ENCODE measurements at regions not wholly inside any gene's neighbourhood (a gene's known extent, or its start where the extent isn't known, plus 50 kb on each side); places are given as distances from the start of the nearest gene placed in this dataset.

DNA sequence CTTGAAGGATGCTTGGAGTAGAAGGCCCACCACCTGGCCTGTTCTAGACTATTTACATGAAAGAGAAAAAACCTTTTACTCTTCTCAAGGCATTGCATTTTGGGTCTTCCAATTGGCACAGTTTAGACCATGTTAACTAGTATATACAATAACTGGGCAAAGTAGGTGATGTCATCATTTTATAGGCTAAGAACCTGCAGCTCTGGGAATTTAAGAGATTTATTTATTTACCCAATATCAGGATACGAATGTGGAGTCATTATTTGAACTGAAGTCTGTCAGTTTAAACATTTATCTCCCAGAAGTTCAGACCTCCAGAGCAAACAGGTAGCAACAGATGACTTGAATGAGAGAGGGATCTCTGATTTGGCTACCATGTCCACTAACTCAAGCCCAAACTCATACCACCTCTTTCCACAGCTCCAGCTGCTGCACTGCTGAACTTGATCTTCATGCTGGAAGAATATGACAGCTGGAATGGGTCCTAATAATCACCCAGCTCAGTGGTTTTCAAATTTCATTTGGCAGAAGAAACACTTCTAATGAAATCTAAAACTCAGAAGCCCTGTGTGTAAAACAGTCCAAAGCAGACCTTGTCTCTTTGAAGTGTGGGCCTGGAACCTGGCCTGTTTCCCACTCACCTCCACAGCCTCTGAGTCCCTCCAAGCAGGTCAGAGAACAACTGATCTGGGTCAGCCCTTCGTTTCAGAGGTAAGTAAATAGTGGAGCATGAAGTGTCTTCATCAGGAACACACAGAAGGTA is 179.2 kb downstream of the EMP1 start:
- TF ChIP-seq, protein P1, sequence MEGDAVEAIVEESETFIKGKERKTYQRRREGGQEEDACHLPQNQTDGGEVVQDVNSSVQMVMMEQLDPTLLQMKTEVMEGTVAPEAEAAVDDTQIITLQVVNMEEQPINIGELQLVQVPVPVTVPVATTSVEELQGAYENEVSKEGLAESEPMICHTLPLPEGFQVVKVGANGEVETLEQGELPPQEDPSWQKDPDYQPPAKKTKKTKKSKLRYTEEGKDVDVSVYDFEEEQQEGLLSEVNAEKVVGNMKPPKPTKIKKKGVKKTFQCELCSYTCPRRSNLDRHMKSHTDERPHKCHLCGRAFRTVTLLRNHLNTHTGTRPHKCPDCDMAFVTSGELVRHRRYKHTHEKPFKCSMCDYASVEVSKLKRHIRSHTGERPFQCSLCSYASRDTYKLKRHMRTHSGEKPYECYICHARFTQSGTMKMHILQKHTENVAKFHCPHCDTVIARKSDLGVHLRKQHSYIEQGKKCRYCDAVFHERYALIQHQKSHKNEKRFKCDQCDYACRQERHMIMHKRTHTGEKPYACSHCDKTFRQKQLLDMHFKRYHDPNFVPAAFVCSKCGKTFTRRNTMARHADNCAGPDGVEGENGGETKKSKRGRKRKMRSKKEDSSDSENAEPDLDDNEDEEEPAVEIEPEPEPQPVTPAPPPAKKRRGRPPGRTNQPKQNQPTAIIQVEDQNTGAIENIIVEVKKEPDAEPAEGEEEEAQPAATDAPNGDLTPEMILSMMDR (IDR thresholded peaks at IDR 0.05 in 2 of 3, conservative IDR thresholded peaks at IDR 0.05 in 1 of 3; ENCODE audit: borderline replicate concordance in 1 of 3, insufficient read depth in 1 of 3, low read depth in 2 of 3, low read length in 2 of 3), result no peak
- no peak for TF ChIP-seq MAX (IDR thresholded peaks at IDR 0.05)
- TF ChIP-seq CEBPB (IDR thresholded peaks at IDR 0.05; ENCODE audit: low read depth), result no peak
- no peak for TF ChIP-seq POLR2A (IDR thresholded peaks at IDR 0.05; ENCODE audit: borderline replicate concordance, extremely low read depth, insufficient read depth, insufficient read length)

Measured in HCT116 (cell line).